ENCODE measurements at regions not wholly inside any gene's neighbourhood (a gene's known extent, or its start where the extent isn't known, plus 50 kb on each side); places are given as distances from the start of the nearest gene placed in this dataset.

- CTCF ChIA-PET: no interaction called here
- no peak for DNase-seq (ENCODE audit: extremely low spot score)
- POLR2A ChIA-PET: no interaction called here
- TF ChIP-seq PKNOX1 (IDR thresholded peaks at IDR 0.05) (no peak), TARDBP (IDR thresholded peaks at IDR 0.05) (no peak), ARNT (IDR thresholded peaks at IDR 0.05) (no peak), ELF4 (IDR thresholded peaks at IDR 0.05) (no peak), FOXA1 (IDR thresholded peaks at IDR 0.05) (no peak), HDGF (IDR thresholded peaks at IDR 0.05; ENCODE audit: borderline replicate concordance) (no peak), SP1 (IDR thresholded peaks at IDR 0.05) (no peak), L3MBTL2 (conservative IDR thresholded peaks at IDR 0.05) (no peak), FOXK2 (IDR thresholded peaks at IDR 0.05) (no peak), SUZ12 (IDR thresholded peaks at IDR 0.05) (no peak), ZNF384 (IDR thresholded peaks at IDR 0.05) (no peak), FOXM1 (IDR thresholded peaks at IDR 0.05; ENCODE audit: borderline replicate concordance) (no peak), LEF1 (IDR thresholded peaks at IDR 0.05; ENCODE audit: borderline replicate concordance) (no peak), NFRKB (IDR thresholded peaks at IDR 0.05) (no peak), CTBP1 (IDR thresholded peaks at IDR 0.05; ENCODE audit: borderline replicate concordance) (no peak), BHLHE40 (IDR thresholded peaks at IDR 0.05; ENCODE audit: borderline replicate concordance) (no peak)
Measured at GRCh38 chr2:142189501-142189900, 58.7 kb upstream of the LRP1B start.

- no peak for DNase-seq (ENCODE audit: extremely low spot score)
- TF ChIP-seq TARDBP (IDR thresholded peaks at IDR 0.05) (no peak), FOXA1 (IDR thresholded peaks at IDR 0.05) (no peak), ZNF384 (IDR thresholded peaks at IDR 0.05) (no peak), PKNOX1 (IDR thresholded peaks at IDR 0.05) (no peak), ELF4 (IDR thresholded peaks at IDR 0.05) (no peak), ARNT (IDR thresholded peaks at IDR 0.05) (no peak), HDGF (IDR thresholded peaks at IDR 0.05; ENCODE audit: borderline replicate concordance) (no peak), LEF1 (IDR thresholded peaks at IDR 0.05; ENCODE audit: borderline replicate concordance) (no peak), FOXM1 (IDR thresholded peaks at IDR 0.05; ENCODE audit: borderline replicate concordance) (no peak), L3MBTL2 (conservative IDR thresholded peaks at IDR 0.05) (no peak), SUZ12 (IDR thresholded peaks at IDR 0.05) (no peak), NFRKB (IDR thresholded peaks at IDR 0.05) (no peak), SP1 (IDR thresholded peaks at IDR 0.05) (no peak), CTBP1 (IDR thresholded peaks at IDR 0.05; ENCODE audit: borderline replicate concordance) (no peak), FOXK2 (IDR thresholded peaks at IDR 0.05) (no peak), BHLHE40 (IDR thresholded peaks at IDR 0.05; ENCODE audit: borderline replicate concordance) (no peak)
- POLR2A ChIA-PET: no interaction called here
- CTCF ChIA-PET: no interaction called here
Measured at GRCh38 chr2:142188562-142188961, 57.7 kb upstream of the LRP1B start.

GRCh38 chr2:142180820-142181533, 50.2 kb upstream of the LRP1B start:
- DNase-seq (ENCODE audit: extremely low spot score): peak; percentile 40
- CTCF ChIA-PET: interaction anchor here (0.6 to 1.0 kb wide), 4 partner anchors 12 to 57 kb away, joined by 3 read pairs; no protein-coding TSS in a partner anchor
- POLR2A ChIA-PET: no interaction called here
- TF ChIP-seq BHLHE40 (IDR thresholded peaks at IDR 0.05; ENCODE audit: borderline replicate concordance) (no peak), CTBP1 (IDR thresholded peaks at IDR 0.05; ENCODE audit: borderline replicate concordance) (no peak), FOXM1 (IDR thresholded peaks at IDR 0.05; ENCODE audit: borderline replicate concordance) (no peak), ZNF384 (IDR thresholded peaks at IDR 0.05) (no peak), ELF4 (IDR thresholded peaks at IDR 0.05) (no peak), TARDBP (IDR thresholded peaks at IDR 0.05) (no peak), LEF1 (IDR thresholded peaks at IDR 0.05; ENCODE audit: borderline replicate concordance) (no peak), SP1 (IDR thresholded peaks at IDR 0.05) (no peak), FOXA1 (IDR thresholded peaks at IDR 0.05) (no peak), SUZ12 (IDR thresholded peaks at IDR 0.05) (no peak), HDGF (IDR thresholded peaks at IDR 0.05; ENCODE audit: borderline replicate concordance) (no peak), L3MBTL2 (conservative IDR thresholded peaks at IDR 0.05) (no peak), FOXK2 (IDR thresholded peaks at IDR 0.05) (no peak), NFRKB (IDR thresholded peaks at IDR 0.05) (no peak), ARNT (IDR thresholded peaks at IDR 0.05) (no peak)
